ENCODE measurements at regions not wholly inside any gene's neighbourhood (a gene's known extent, or its start where the extent isn't known, plus 50 kb on each side); places are given as distances from the start of the nearest gene placed in this dataset.

- H3K4me3 ChIP-seq: no peak overlapping the region
- intact Hi-C loops (cut with micrococcal nuclease): no loop called here
- H3K36me3 ChIP-seq: no peaks in the 10 kb centered on the region
- no peak overlapping the region for H3K27ac ChIP-seq (replicated peaks)
- no peak for TF ChIP-seq CTCF (IDR thresholded peaks at IDR 0.05; ENCODE audit: borderline replicate concordance)
- no peaks in the 10 kb centered on the region for H3K4me1 ChIP-seq
- DNase-seq: no peak
- H3K27me3 ChIP-seq (ENCODE audit: low read depth): no peaks in the 10 kb centered on the region
- H3K9me3 ChIP-seq (replicated peaks): no peaks in the 10 kb centered on the region
Measured at GRCh38 chr5:98527846-98528245, 245.6 kb upstream of the RGMB start.

GRCh38 chr5:98529321-98529720 lies 244.1 kb upstream of the RGMB start:
- H3K36me3 ChIP-seq: no peaks in the 10 kb centered on the region
- no peak overlapping the region for H3K4me3 ChIP-seq
- H3K27me3 ChIP-seq (ENCODE audit: low read depth): no peaks in the 10 kb centered on the region
- TF ChIP-seq CTCF (IDR thresholded peaks at IDR 0.05; ENCODE audit: borderline replicate concordance): no peak
- H3K4me1 ChIP-seq: no peaks in the 10 kb centered on the region
- H3K27ac ChIP-seq (replicated peaks): no peak overlapping the region
- no peak for DNase-seq
- H3K9me3 ChIP-seq (replicated peaks): no peaks in the 10 kb centered on the region
- intact Hi-C loops (cut with micrococcal nuclease): no loop called here

GRCh38 chr5:98530224-98530623 lies 243.2 kb upstream of the RGMB start:
- TF ChIP-seq CTCF (IDR thresholded peaks at IDR 0.05; ENCODE audit: borderline replicate concordance): no peak
- Histone ChIP-seq H3K27ac (replicated peaks) (no peak overlapping the region), H3K4me1 (no peaks in the 10 kb centered on the region), H3K4me3 (no peak overlapping the region), H3K36me3 (no peaks in the 10 kb centered on the region), H3K27me3 (ENCODE audit: low read depth) (no peaks in the 10 kb centered on the region), H3K9me3 (replicated peaks) (no peaks in the 10 kb centered on the region)
- DNase-seq: no peak
- intact Hi-C loops (cut with micrococcal nuclease): no loop called here

GRCh38 chr5:98535901-98536300 lies 237.6 kb upstream of the RGMB start:
- peaks cover 15% of the 10 kb centered on the region for H3K9me3 ChIP-seq (replicated peaks)
- no peak for TF ChIP-seq CTCF (IDR thresholded peaks at IDR 0.05; ENCODE audit: borderline replicate concordance)
- DNase-seq: no peak
- H3K27ac ChIP-seq (replicated peaks): no peak overlapping the region
- H3K4me1 ChIP-seq: no peaks in the 10 kb centered on the region
- intact Hi-C loops (cut with micrococcal nuclease): no loop called here
- no peak overlapping the region for H3K4me3 ChIP-seq
- no peaks in the 10 kb centered on the region for H3K27me3 ChIP-seq (ENCODE audit: low read depth)
- H3K36me3 ChIP-seq: no peaks in the 10 kb centered on the region

- no peak overlapping the region for H3K4me3 ChIP-seq
- no peak overlapping the region for H3K27ac ChIP-seq (replicated peaks)
- H3K9me3 ChIP-seq (replicated peaks): peaks cover 51% of the 10 kb centered on the region
- TF ChIP-seq CTCF (IDR thresholded peaks at IDR 0.05; ENCODE audit: borderline replicate concordance): no peak
- H3K4me1 ChIP-seq: no peaks in the 10 kb centered on the region
- DNase-seq: no peak
- H3K27me3 ChIP-seq (ENCODE audit: low read depth): no peaks in the 10 kb centered on the region
- intact Hi-C loops (cut with micrococcal nuclease): no loop called here
- no peaks in the 10 kb centered on the region for H3K36me3 ChIP-seq
Measured at GRCh38 chr5:98540056-98540455, 233.4 kb upstream of the RGMB start.

- DNase-seq: no peak
- H3K9me3 ChIP-seq (replicated peaks): peaks cover 61% of the 10 kb centered on the region
- intact Hi-C loops (cut with micrococcal nuclease): no loop called here
- H3K27ac ChIP-seq (replicated peaks): no peak overlapping the region
- no peak overlapping the region for H3K4me3 ChIP-seq
- H3K27me3 ChIP-seq (ENCODE audit: low read depth): no peaks in the 10 kb centered on the region
- H3K4me1 ChIP-seq: no peaks in the 10 kb centered on the region
- no peak for TF ChIP-seq CTCF (IDR thresholded peaks at IDR 0.05; ENCODE audit: borderline replicate concordance)
- H3K36me3 ChIP-seq: no peaks in the 10 kb centered on the region
Measured at GRCh38 chr5:98541641-98542040, 231.8 kb upstream of the RGMB start.
